HEK293T (cell line): ENCODE measurements at regions not wholly inside any gene's neighbourhood (a gene's known extent, or its start where the extent isn't known, plus 50 kb on each side); places are given as distances from the start of the nearest gene placed in this dataset.
A peak's percentile ranks its signal among the peaks of the same experiment; 100 is the strongest.
"Not testable (repeated sequence)": the region's sequence is repeated elsewhere in the genome, so short reads cannot be mapped to it uniquely, and the experiment has no call there.

Experiments used
- CTCF ChIA-PET: fragments of 350-600 bp; formaldehyde crosslinking; extraction: SDS; loops from one replicate; lab custom pipeline; 2021; ENCODE audit warnings: antibody characterized with exemption, inconsistent platforms; lab: Yijun Ruan, JAX
- POLR2A ChIA-PET: fragments of 350-600 bp; formaldehyde crosslinking; extraction: SDS; loops from one replicate; lab custom pipeline; 2020; ENCODE audit warnings: antibody characterized with exemption, inconsistent platforms; lab: Yijun Ruan, JAX
- DNase-seq: peaks from one replicate; pipeline ENCODE4 v3.0.0; 2012; ENCODE audit warnings: mixed read lengths; ENCODE audit errors: extremely low spot score
- ARNT ChIP-seq: fragments of 450-650 bp; IDR thresholded peaks from 2 replicates; pipeline ENCODE4 v1.6.1; 2017; ENCODE audit warnings: mild to moderate bottlenecking
- BHLHE40 ChIP-seq: fragments of 450-650 bp; IDR thresholded peaks from 2 replicates; pipeline ENCODE4 v1.6.1; 2016; ENCODE audit warnings: mild to moderate bottlenecking, moderate library complexity, borderline replicate concordance
- CTBP1 ChIP-seq: fragments of 450-650 bp; IDR thresholded peaks from 2 replicates; pipeline ENCODE4 v1.6.1; 2016; ENCODE audit warnings: borderline replicate concordance
- ELF4 ChIP-seq: fragments of 450-650 bp; IDR thresholded peaks from 2 replicates; pipeline ENCODE4 v1.6.1; 2017; ENCODE audit warnings: antibody characterized with exemption
- FOXA1 ChIP-seq: fragments of 450-650 bp; IDR thresholded peaks from 2 replicates; pipeline ENCODE4 v1.6.1; 2016; ENCODE audit warnings: mild to moderate bottlenecking
- FOXK2 ChIP-seq: fragments of 450-650 bp; IDR thresholded peaks from 2 replicates; pipeline ENCODE4 v1.6.1; 2016; ENCODE audit warnings: mild to moderate bottlenecking
- FOXM1 ChIP-seq: fragments of 450-650 bp; IDR thresholded peaks from 2 replicates; pipeline ENCODE4 v1.6.1; 2017; ENCODE audit warnings: mild to moderate bottlenecking, borderline replicate concordance
- HDGF ChIP-seq: fragments of 450-650 bp; IDR thresholded peaks from 2 replicates; pipeline ENCODE4 v1.6.1; 2017; ENCODE audit warnings: antibody characterized with exemption, borderline replicate concordance
- L3MBTL2 ChIP-seq: fragments of 450-650 bp; conservative IDR thresholded peaks from 2 replicates; pipeline ENCODE4 v1.6.1; 2016; ENCODE audit warnings: mild to moderate bottlenecking
- LEF1 ChIP-seq: fragments of 450-650 bp; IDR thresholded peaks from 2 replicates; pipeline ENCODE4 v1.6.1; 2017; ENCODE audit warnings: mild to moderate bottlenecking, borderline replicate concordance
- NFRKB ChIP-seq: fragments of 450-650 bp; IDR thresholded peaks from 2 replicates; pipeline ENCODE4 v1.6.1; 2016; ENCODE audit warnings: mild to moderate bottlenecking, moderate library complexity
- PKNOX1 ChIP-seq: fragments of 450-650 bp; IDR thresholded peaks from 2 replicates; pipeline ENCODE4 v1.6.1; 2016
- SP1 ChIP-seq: fragments of 450-650 bp; IDR thresholded peaks from 2 replicates; pipeline ENCODE4 v1.6.1; 2017
- SUZ12 ChIP-seq: fragments of 450-650 bp; IDR thresholded peaks from 2 replicates; pipeline ENCODE4 v1.6.1; 2016; ENCODE audit warnings: mild to moderate bottlenecking
- TARDBP ChIP-seq: fragments of 450-650 bp; IDR thresholded peaks from 2 replicates; pipeline ENCODE4 v1.6.1; 2016
- ZNF384 ChIP-seq: fragments of 450-650 bp; IDR thresholded peaks from 2 replicates; pipeline ENCODE4 v1.6.1; 2016

- CTCF ChIA-PET = no interaction called here
- POLR2A ChIA-PET = no interaction called here
- no peak for DNase-seq
- TF ChIP-seq PKNOX1 (peak; percentile 68), HDGF (no peak)
Observed at GRCh38 chr15:35958021-35958420, 412.1 kb upstream of the DPH6 start.

- no peak for DNase-seq
- POLR2A ChIA-PET = no interaction called here
Observed at GRCh38 chr15:35958975-35959374, 413.0 kb upstream of the DPH6 start.

GRCh38 chr15:35963326-35963725, 417.4 kb upstream of the DPH6 start:
- ChIA-PET POLR2A (no interaction called here), CTCF (no interaction called here)
- no peak for TF ChIP-seq SUZ12
- TF ChIP-seq SP1 = no peak
- TF ChIP-seq LEF1 = no peak
- no peak for TF ChIP-seq TARDBP
- no peak for TF ChIP-seq NFRKB
- TF ChIP-seq PKNOX1 = no peak
- DNase-seq = no peak

More at GRCh38 chr15:35958975-35959374, 413.0 kb upstream of the DPH6 start:
- CTCF ChIA-PET = no interaction called here
- TF ChIP-seq SUZ12 (no peak), HDGF (no peak), ZNF384 (no peak), LEF1 (no peak), TARDBP (no peak), FOXM1 (no peak), SP1 (no peak), PKNOX1 (no peak), FOXK2 (no peak), FOXA1 (no peak), CTBP1 (no peak)

- ChIA-PET POLR2A (no interaction called here), CTCF (no interaction called here)
- DNase-seq = no peak
- TF ChIP-seq ELF4 (no peak), SP1 (no peak), FOXK2 (no peak), HDGF (no peak), ZNF384 (no peak), TARDBP (no peak), SUZ12 (no peak), BHLHE40 (no peak), NFRKB (no peak), FOXA1 (no peak), PKNOX1 (no peak), L3MBTL2 (no peak), LEF1 (no peak), ARNT (no peak)
Observed at GRCh38 chr15:35966781-35967180, 420.8 kb upstream of the DPH6 start.

- POLR2A ChIA-PET, DNase-seq, CTCF ChIA-PET: not testable (repeated sequence)
Observed at GRCh38 chr15:35967968-35968367, 422.0 kb upstream of the DPH6 start.

- CTCF ChIA-PET = no interaction called here
- POLR2A ChIA-PET = no interaction called here
- TF ChIP-seq FOXA1 = no peak
- TF ChIP-seq ZNF384 = no peak
- no peak for TF ChIP-seq FOXM1
- DNase-seq = no peak
Observed at GRCh38 chr15:35973029-35973428, 427.1 kb upstream of the DPH6 start.

GRCh38 chr15:35974052-35974451, 428.1 kb upstream of the DPH6 start:
- CTCF ChIA-PET = no interaction called here
- TF ChIP-seq ELF4 (no peak), SUZ12 (no peak), LEF1 (no peak), PKNOX1 (no peak), TARDBP (no peak), FOXA1 (no peak), ZNF384 (no peak), ARNT (no peak), L3MBTL2 (no peak), FOXK2 (no peak)
- DNase-seq = no peak
- POLR2A ChIA-PET = no interaction called here
